GM23248 (cell line): ENCODE measurements at regions not wholly inside any gene's neighbourhood (a gene's known extent, or its start where the extent isn't known, plus 50 kb on each side); places are given as distances from the start of the nearest gene placed in this dataset.

Experiments
- DNase-seq: peaks from one replicate; pipeline ENCODE4 v3.0.0-alpha.2; 2015
- H2AFZ ChIP-seq: fragments of 200-600 bp; sonication (generic); 2 replicates; pipeline ENCODE4 v1.6.1; 2016; ENCODE audit warnings: antibody characterized with exemption
- H3F3A ChIP-seq: fragments of 200-600 bp; sonication (generic); 2 replicates; pipeline ENCODE4 v1.6.1; 2016; ENCODE audit warnings: mild to moderate bottlenecking, antibody characterized with exemption, mixed run types; ENCODE audit not compliant: insufficient read depth
- H3K27ac ChIP-seq: fragments of 200-600 bp; sonication (generic); 2 replicates; pipeline ENCODE4 v1.5.1; 2016; ENCODE audit warnings: mild to moderate bottlenecking
- H3K27me3 ChIP-seq: fragments of 200-600 bp; sonication (generic); replicated peaks from 2 replicates; pipeline ENCODE4 v1.6.1; 2016; ENCODE audit warnings: mild to moderate bottlenecking; ENCODE audit not compliant: insufficient read depth
- H3K36me3 ChIP-seq: fragments of 200-600 bp; sonication (generic); 2 replicates; pipeline ENCODE4 v1.6.1; 2016; ENCODE audit warnings: low read depth, mild to moderate bottlenecking
- H3K4me1 ChIP-seq: fragments of 200-600 bp; sonication (generic); 2 replicates; pipeline ENCODE4 v1.6.1; 2016; ENCODE audit warnings: mild to moderate bottlenecking; ENCODE audit not compliant: insufficient read depth
- H3K4me2 ChIP-seq: fragments of 200-600 bp; sonication (generic); one replicate; pipeline ENCODE4 v1.6.1; 2016; ENCODE audit warnings: mild to moderate bottlenecking; ENCODE audit not compliant: unreplicated experiment
- H3K4me3 ChIP-seq: fragments of 200-600 bp; sonication (generic); 2 replicates; pipeline ENCODE4 v1.5.1; 2016; ENCODE audit warnings: mild to moderate bottlenecking
- H3K79me2 ChIP-seq: fragments of 200-600 bp; sonication (generic); 2 replicates; pipeline ENCODE4 v1.6.1; 2016; ENCODE audit warnings: mild to moderate bottlenecking; ENCODE audit not compliant: insufficient read depth
- H3K9ac ChIP-seq: fragments of 200-600 bp; sonication (generic); 2 replicates; pipeline ENCODE4 v1.6.1; 2016; ENCODE audit warnings: mild to moderate bottlenecking
- H3K9me2 ChIP-seq: fragments of 200-600 bp; sonication (generic); 2 replicates; pipeline ENCODE4 v1.6.1; 2016; ENCODE audit warnings: mixed run types, mild to moderate bottlenecking, moderate library complexity; ENCODE audit not compliant: insufficient read depth
- H3K9me3 ChIP-seq: fragments of 200-600 bp; sonication (generic); one replicate; pipeline ENCODE4 v1.6.1; 2017; ENCODE audit warnings: low read depth
- H4K20me1 ChIP-seq: fragments of 200-600 bp; sonication (generic); 2 replicates; pipeline ENCODE4 v1.6.0; 2016; ENCODE audit not compliant: insufficient read depth
- EZH2 ChIP-seq: fragments of 200-600 bp; sonication (generic); IDR thresholded peaks from 2 replicates; pipeline ENCODE4 v1.6.1; 2018; ENCODE audit warnings: antibody characterized with exemption, mild to moderate bottlenecking; ENCODE audit not compliant: insufficient read depth, poor library complexity, severe bottlenecking
- EZH2phosphoT487 ChIP-seq: fragments of 200-600 bp; sonication (generic); IDR thresholded peaks from 2 replicates; pipeline ENCODE4 v1.6.1; 2018; ENCODE audit warnings: antibody characterized with exemption, moderate library complexity, mild to moderate bottlenecking, low read depth; ENCODE audit not compliant: insufficient read depth
- WGBS, 2 experiments: methylation state at CpG; one replicate each; pipeline ENCODE4 v1.1.6; 2015 to 2017; ENCODE audit warnings: low lambda C conversion rate in 2 of 2, low coverage in 1 of 2; ENCODE audit errors: missing lambda C conversion rate in 2 of 2; 5-methylcytosine and 5-hydroxymethylcytosine counted together
- in situ Hi-C: fragments of 300-500 bp; cut with MboI; formaldehyde crosslinking; loops from 2 replicates; pipeline ENCODE4 v1.15.0; 2020

DNA sequence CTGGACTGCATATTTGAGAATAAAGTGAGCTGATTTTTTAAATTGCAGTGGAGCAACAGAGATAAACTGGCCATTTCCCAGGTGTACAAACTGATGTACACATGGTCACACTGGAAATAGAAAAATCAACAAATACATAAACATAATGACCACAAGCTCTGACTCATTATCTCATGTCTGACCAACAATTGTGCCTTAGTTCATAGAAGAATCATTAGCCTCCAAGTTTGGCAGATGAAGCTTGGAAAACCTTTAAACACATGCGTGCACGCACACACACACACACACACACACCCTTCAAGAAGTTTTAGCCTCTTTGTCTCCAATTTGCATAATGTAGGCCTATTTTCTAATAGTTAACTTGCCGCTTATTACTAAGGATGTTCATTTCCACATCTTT, 308.9 kb upstream of the POM121L12 start:
- Histone ChIP-seq H4K20me1 (no peaks in the 10 kb centered on the region), H3K4me3 (no peak overlapping the region), H3K9me2 (no peaks in the 10 kb centered on the region), H3K27ac (no peak overlapping the region), H2AFZ (no peak overlapping the region), H3F3A (no peaks in the 10 kb centered on the region), H3K4me1 (no peaks in the 10 kb centered on the region), H3K27me3 (no peaks in the 10 kb centered on the region), H3K36me3 (no peaks in the 10 kb centered on the region), H3K79me2 (no peaks in the 10 kb centered on the region), H3K9ac (no peak overlapping the region), H3K4me2 (no peak overlapping the region), H3K9me3 (no peaks in the 10 kb centered on the region)
- in situ Hi-C loops, result no loop called here
- TF ChIP-seq EZH2phosphoT487 (no peak), EZH2 (no peak)
- no peak for DNase-seq
- 25 to 32% methylated on average over 3 of the region's 3 CpGs for WGBS, 2 experiments

DNA sequence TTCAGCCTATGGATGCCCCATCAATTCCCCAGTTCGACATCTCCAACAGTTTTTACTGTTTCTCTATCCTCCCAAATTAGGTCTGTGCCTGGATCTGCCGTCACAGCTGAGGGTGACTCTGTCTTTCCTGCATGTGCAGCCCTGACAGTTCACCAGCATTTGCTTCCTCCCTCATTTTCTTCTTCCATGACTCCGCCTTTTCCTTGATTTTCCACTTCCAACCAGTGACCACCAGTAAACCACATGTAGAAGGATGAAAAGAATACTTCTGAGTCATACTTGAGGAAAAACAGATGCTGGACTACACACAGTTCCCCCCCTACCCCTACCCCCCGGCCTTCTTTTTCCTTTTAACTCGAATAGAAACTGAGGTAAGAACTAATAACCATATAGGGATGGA, 311.8 kb upstream of the POM121L12 start:
- no peaks in the 10 kb centered on the region for H3K36me3 ChIP-seq
- 7 to 8% methylated on average over 5 of the region's 5 CpGs for WGBS, 2 experiments
- H3K9me2 ChIP-seq, result no peaks in the 10 kb centered on the region
- no peak overlapping the region for H3K4me2 ChIP-seq
- H3K4me1 ChIP-seq, result no peaks in the 10 kb centered on the region
- in situ Hi-C loops, result no loop called here
- H4K20me1 ChIP-seq, result no peaks in the 10 kb centered on the region
- no peaks in the 10 kb centered on the region for H3K27me3 ChIP-seq
- TF ChIP-seq EZH2phosphoT487 (no peak), EZH2 (no peak)
- H2AFZ ChIP-seq, result no peak overlapping the region
- no peak overlapping the region for H3K27ac ChIP-seq
- H3K9me3 ChIP-seq, result no peaks in the 10 kb centered on the region
- H3K79me2 ChIP-seq, result no peaks in the 10 kb centered on the region
- no peak overlapping the region for H3K4me3 ChIP-seq
- no peaks in the 10 kb centered on the region for H3F3A ChIP-seq
- no peak for DNase-seq
- H3K9ac ChIP-seq, result no peak overlapping the region

DNA sequence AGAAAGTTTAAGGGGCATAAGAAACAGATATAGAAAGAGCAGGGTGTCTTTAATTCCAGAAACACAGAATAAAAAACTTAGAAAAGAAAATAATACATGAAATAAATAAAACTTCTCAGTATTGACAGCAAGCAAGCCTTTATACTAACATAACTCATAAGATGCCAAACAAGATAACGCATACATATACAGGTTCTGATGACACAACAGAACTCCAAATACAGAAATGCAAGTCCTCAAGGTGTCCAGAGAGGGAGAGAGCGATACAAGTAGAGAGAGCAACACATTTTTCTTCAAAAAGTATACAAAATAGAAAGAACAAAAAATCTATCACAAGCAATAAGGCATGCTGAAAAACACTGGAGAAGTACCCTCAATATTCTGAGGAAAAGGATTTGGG, 314.6 kb upstream of the POM121L12 start:
- H3K9me3 ChIP-seq, result no peaks in the 10 kb centered on the region
- no peaks in the 10 kb centered on the region for H3K36me3 ChIP-seq
- no peak overlapping the region for H3K27ac ChIP-seq
- no peaks in the 10 kb centered on the region for H3K79me2 ChIP-seq
- H3K27me3 ChIP-seq, result no peaks in the 10 kb centered on the region
- H3K9ac ChIP-seq, result no peak overlapping the region
- no peaks in the 10 kb centered on the region for H3F3A ChIP-seq
- 30 to 34% methylated on average over 2 of the region's 2 CpGs for WGBS, 2 experiments
- no peak overlapping the region for H3K4me2 ChIP-seq
- no peaks in the 10 kb centered on the region for H4K20me1 ChIP-seq
- DNase-seq, result no peak
- H2AFZ ChIP-seq, result no peak overlapping the region
- in situ Hi-C loops, result no loop called here
- H3K4me3 ChIP-seq, result no peak overlapping the region
- H3K4me1 ChIP-seq, result no peaks in the 10 kb centered on the region
- TF ChIP-seq EZH2, result no peak
- no peak for TF ChIP-seq EZH2phosphoT487
- H3K9me2 ChIP-seq, result no peaks in the 10 kb centered on the region

DNA sequence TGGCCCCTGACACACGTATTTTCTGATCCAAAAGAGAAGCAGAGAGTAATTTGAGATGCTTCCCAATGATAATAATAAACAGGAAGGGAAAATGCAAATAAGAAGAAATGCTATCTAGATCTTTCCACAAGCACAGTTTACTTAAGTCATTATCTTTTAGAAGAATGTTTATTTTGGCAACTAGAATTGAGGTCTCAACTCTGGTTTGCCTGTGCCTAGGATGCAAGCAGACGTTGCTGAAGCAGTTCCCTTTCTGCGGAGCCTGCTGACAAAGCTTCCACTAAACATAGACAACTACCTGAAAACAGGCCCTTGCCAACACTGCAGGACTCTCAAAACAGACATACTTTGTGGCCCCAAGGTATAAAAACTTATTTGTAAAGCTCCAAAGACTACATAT, 315.8 kb upstream of the POM121L12 start:
- TF ChIP-seq EZH2 (no peak), EZH2phosphoT487 (no peak)
- no peaks in the 10 kb centered on the region for H3K36me3 ChIP-seq
- H3F3A ChIP-seq, result no peaks in the 10 kb centered on the region
- no peak overlapping the region for H3K27ac ChIP-seq
- H3K27me3 ChIP-seq, result no peaks in the 10 kb centered on the region
- H2AFZ ChIP-seq, result no peak overlapping the region
- H3K79me2 ChIP-seq, result no peaks in the 10 kb centered on the region
- H3K4me3 ChIP-seq, result no peak overlapping the region
- H4K20me1 ChIP-seq, result no peaks in the 10 kb centered on the region
- in situ Hi-C loops, result no loop called here
- no peak overlapping the region for H3K4me2 ChIP-seq
- DNase-seq, result no peak
- no peaks in the 10 kb centered on the region for H3K4me1 ChIP-seq
- H3K9me2 ChIP-seq, result no peaks in the 10 kb centered on the region
- no peaks in the 10 kb centered on the region for H3K9me3 ChIP-seq
- WGBS, 2 experiments, result 6 to 19% methylated on average over 3 of the region's 3 CpGs
- no peak overlapping the region for H3K9ac ChIP-seq

DNA sequence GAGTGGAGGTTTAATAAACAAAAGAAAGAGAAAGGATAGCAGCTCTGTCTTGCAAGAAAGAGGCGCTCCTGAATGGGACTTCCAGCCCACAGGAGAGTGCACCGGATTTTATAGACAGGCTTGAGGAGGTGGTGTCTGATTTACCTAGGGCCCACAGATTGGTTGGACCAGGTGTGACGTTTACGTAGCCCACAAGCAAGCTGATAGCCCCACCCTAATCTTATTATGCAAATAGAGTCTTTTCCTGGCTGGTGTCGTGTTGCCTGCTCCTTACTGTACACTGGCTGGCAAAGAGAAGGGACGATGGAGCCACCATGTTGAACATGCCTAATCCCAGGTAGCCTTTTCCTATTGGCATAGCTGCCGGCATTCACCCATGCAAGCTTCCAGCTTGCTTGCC, 319.7 kb upstream of the POM121L12 start:
- H3K27ac ChIP-seq, result no peak overlapping the region
- H3K9me3 ChIP-seq, result no peaks in the 10 kb centered on the region
- no peaks in the 10 kb centered on the region for H3K27me3 ChIP-seq
- WGBS, 2 experiments, result 15 to 18% methylated on average over 7 of the region's 7 CpGs
- no peaks in the 10 kb centered on the region for H3K36me3 ChIP-seq
- H3F3A ChIP-seq, result no peaks in the 10 kb centered on the region
- in situ Hi-C loops, result no loop called here
- no peaks in the 10 kb centered on the region for H3K4me1 ChIP-seq
- no peak overlapping the region for H2AFZ ChIP-seq
- no peak overlapping the region for H3K9ac ChIP-seq
- H3K4me2 ChIP-seq, result no peak overlapping the region
- no peak for DNase-seq
- no peaks in the 10 kb centered on the region for H3K79me2 ChIP-seq
- no peak for TF ChIP-seq EZH2phosphoT487
- no peak for TF ChIP-seq EZH2
- no peak overlapping the region for H3K4me3 ChIP-seq
- no peaks in the 10 kb centered on the region for H3K9me2 ChIP-seq
- H4K20me1 ChIP-seq, result no peaks in the 10 kb centered on the region
